Neural cell (in vitro differentiated cells): ENCODE measurements at regions not wholly inside any gene's neighbourhood (a gene's known extent, or its start where the extent isn't known, plus 50 kb on each side); places are given as distances from the start of the nearest gene placed in this dataset.

ENCODE experiments used
- EP300 ChIP-seq: fragments of 450-650 bp; conservative IDR thresholded peaks from 2 replicates; pipeline ENCODE4 v1.6.1; 2014; ENCODE audit warnings: antibody characterized with exemption, mild to moderate bottlenecking, moderate library complexity; ENCODE audit not compliant: poor library complexity, severe bottlenecking
- EZH2 ChIP-seq: fragments of 200-600, 300-800 bp; shearing (Covaris generic), sonication (generic); IDR thresholded peaks from 2 replicates; pipeline ENCODE4 v1.6.1; 2014; ENCODE audit warnings: antibody characterized with exemption, low read length, borderline replicate concordance, mild to moderate bottlenecking; ENCODE audit not compliant: insufficient read depth, poor library complexity, severe bottlenecking
- POLR2AphosphoS5 ChIP-seq: IDR thresholded peaks from 2 replicates; pipeline ENCODE4 v1.6.1; 2012
- RAD21 ChIP-seq: fragments of 450-650 bp; conservative IDR thresholded peaks from 2 replicates; pipeline ENCODE4 v1.6.1; 2014; ENCODE audit warnings: antibody characterized with exemption, mild to moderate bottlenecking, moderate library complexity
- SMC3 ChIP-seq: fragments of 450-650 bp; conservative IDR thresholded peaks from 2 replicates; pipeline ENCODE4 v1.6.1; 2014; ENCODE audit warnings: antibody characterized with exemption, mild to moderate bottlenecking, moderate library complexity; ENCODE audit not compliant: poor library complexity
- TAF1 ChIP-seq: IDR thresholded peaks from 2 replicates; pipeline ENCODE4 v1.6.1; 2012; ENCODE audit warnings: low read depth
- TF ChIP-seq, protein P1 (sequence below): IDR thresholded peaks from 2 replicates; pipeline ENCODE4 v1.6.1; 2012; ENCODE audit warnings: borderline replicate concordance
- TF ChIP-seq, protein P2 (sequence below): fragments of 450-650 bp; IDR thresholded peaks from 2 replicates; pipeline ENCODE4 v1.5.1; 2014; ENCODE audit warnings: antibody characterized with exemption, mild to moderate bottlenecking, moderate library complexity; ENCODE audit not compliant: poor library complexity, severe bottlenecking

- TF ChIP-seq TAF1 (no peak), POLR2AphosphoS5 (peak; percentile 64), EZH2 (no peak), RAD21 (no peak), SMC3 (no peak), EP300 (peak; percentile 95)
- TF ChIP-seq, protein P1, sequence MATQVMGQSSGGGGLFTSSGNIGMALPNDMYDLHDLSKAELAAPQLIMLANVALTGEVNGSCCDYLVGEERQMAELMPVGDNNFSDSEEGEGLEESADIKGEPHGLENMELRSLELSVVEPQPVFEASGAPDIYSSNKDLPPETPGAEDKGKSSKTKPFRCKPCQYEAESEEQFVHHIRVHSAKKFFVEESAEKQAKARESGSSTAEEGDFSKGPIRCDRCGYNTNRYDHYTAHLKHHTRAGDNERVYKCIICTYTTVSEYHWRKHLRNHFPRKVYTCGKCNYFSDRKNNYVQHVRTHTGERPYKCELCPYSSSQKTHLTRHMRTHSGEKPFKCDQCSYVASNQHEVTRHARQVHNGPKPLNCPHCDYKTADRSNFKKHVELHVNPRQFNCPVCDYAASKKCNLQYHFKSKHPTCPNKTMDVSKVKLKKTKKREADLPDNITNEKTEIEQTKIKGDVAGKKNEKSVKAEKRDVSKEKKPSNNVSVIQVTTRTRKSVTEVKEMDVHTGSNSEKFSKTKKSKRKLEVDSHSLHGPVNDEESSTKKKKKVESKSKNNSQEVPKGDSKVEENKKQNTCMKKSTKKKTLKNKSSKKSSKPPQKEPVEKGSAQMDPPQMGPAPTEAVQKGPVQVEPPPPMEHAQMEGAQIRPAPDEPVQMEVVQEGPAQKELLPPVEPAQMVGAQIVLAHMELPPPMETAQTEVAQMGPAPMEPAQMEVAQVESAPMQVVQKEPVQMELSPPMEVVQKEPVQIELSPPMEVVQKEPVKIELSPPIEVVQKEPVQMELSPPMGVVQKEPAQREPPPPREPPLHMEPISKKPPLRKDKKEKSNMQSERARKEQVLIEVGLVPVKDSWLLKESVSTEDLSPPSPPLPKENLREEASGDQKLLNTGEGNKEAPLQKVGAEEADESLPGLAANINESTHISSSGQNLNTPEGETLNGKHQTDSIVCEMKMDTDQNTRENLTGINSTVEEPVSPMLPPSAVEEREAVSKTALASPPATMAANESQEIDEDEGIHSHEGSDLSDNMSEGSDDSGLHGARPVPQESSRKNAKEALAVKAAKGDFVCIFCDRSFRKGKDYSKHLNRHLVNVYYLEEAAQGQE: no peak
- TF ChIP-seq, protein P2, sequence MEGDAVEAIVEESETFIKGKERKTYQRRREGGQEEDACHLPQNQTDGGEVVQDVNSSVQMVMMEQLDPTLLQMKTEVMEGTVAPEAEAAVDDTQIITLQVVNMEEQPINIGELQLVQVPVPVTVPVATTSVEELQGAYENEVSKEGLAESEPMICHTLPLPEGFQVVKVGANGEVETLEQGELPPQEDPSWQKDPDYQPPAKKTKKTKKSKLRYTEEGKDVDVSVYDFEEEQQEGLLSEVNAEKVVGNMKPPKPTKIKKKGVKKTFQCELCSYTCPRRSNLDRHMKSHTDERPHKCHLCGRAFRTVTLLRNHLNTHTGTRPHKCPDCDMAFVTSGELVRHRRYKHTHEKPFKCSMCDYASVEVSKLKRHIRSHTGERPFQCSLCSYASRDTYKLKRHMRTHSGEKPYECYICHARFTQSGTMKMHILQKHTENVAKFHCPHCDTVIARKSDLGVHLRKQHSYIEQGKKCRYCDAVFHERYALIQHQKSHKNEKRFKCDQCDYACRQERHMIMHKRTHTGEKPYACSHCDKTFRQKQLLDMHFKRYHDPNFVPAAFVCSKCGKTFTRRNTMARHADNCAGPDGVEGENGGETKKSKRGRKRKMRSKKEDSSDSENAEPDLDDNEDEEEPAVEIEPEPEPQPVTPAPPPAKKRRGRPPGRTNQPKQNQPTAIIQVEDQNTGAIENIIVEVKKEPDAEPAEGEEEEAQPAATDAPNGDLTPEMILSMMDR: no peak
These were observed 169.0 kb upstream of the MPDZ start for GRCh38 chr9:13448482-13448881.
